Hepatocyte (in vitro differentiated cells): ENCODE measurements at regions not wholly inside any gene's neighbourhood (a gene's known extent, or its start where the extent isn't known, plus 50 kb on each side); places are given as distances from the start of the nearest gene placed in this dataset.

Experiments
- DNase-seq: peaks from one replicate; pipeline ENCODE4 v3.0.0-alpha.2; 2016; ENCODE audit warnings: low spot score
- H2AFZ ChIP-seq: fragments of 200-600 bp; sonication (generic); 2 replicates; pipeline ENCODE4 v1.6.0; 2016; ENCODE audit warnings: antibody characterized with exemption, mild to moderate bottlenecking
- H3K27ac ChIP-seq: fragments of 200-600 bp; sonication (generic); 2 replicates; pipeline ENCODE4 v1.5.1; 2016; ENCODE audit warnings: mild to moderate bottlenecking
- H3K27me3 ChIP-seq: fragments of 200-600 bp; sonication (generic); 2 replicates; pipeline ENCODE4 v1.6.1; 2016
- H3K36me3 ChIP-seq: fragments of 200-600 bp; sonication (generic); replicated peaks from 2 replicates; pipeline ENCODE4 v1.5.1; 2016; ENCODE audit warnings: low read depth; ENCODE audit not compliant: insufficient read depth
- H3K4me1 ChIP-seq: fragments of 200-600 bp; sonication (generic); 2 replicates; pipeline ENCODE4 v1.5.1; 2016; ENCODE audit warnings: mild to moderate bottlenecking, moderate library complexity; ENCODE audit not compliant: insufficient read depth
- H3K4me2 ChIP-seq: fragments of 200-600 bp; sonication (generic); 2 replicates; pipeline ENCODE4 v1.6.0; 2016
- H3K4me3 ChIP-seq: fragments of 200-600 bp; sonication (generic); 2 replicates; pipeline ENCODE4 v1.5.1; 2016; ENCODE audit warnings: mild to moderate bottlenecking
- H3K79me2 ChIP-seq: fragments of 200-600 bp; sonication (generic); 2 replicates; pipeline ENCODE4 v1.6.0; 2017; ENCODE audit warnings: mild to moderate bottlenecking
- H3K9me2 ChIP-seq: fragments of 200-600 bp; sonication (generic); replicated peaks from 2 replicates; pipeline ENCODE4 v1.6.0; 2017; ENCODE audit warnings: mild to moderate bottlenecking; ENCODE audit not compliant: insufficient read depth
- H3K9me3 ChIP-seq: fragments of 200-600 bp; sonication (generic); 2 replicates; pipeline ENCODE4 v1.5.1; 2016; ENCODE audit warnings: low read depth, mild to moderate bottlenecking
- H4K20me1 ChIP-seq: fragments of 200-600 bp; sonication (generic); 2 replicates; pipeline ENCODE4 v1.6.0; 2016; ENCODE audit warnings: mild to moderate bottlenecking; ENCODE audit not compliant: insufficient read depth, poor library complexity, severe bottlenecking
- CTCF ChIP-seq: fragments of 200-600 bp; sonication (generic); IDR thresholded peaks from 2 replicates; pipeline ENCODE4 v1.5.1; 2016; ENCODE audit warnings: antibody characterized with exemption, mild to moderate bottlenecking; ENCODE audit not compliant: poor library complexity
- EZH2 ChIP-seq: fragments of 200-600 bp; sonication (generic); IDR thresholded peaks from 2 replicates; pipeline ENCODE4 v1.6.1; 2016; ENCODE audit warnings: antibody characterized with exemption, mild to moderate bottlenecking, borderline replicate concordance
- EZH2phosphoT487 ChIP-seq: fragments of 200-600 bp; sonication (generic); IDR thresholded peaks from one replicate; pipeline ENCODE4 v1.6.1; 2018; ENCODE audit warnings: antibody characterized with exemption, mild to moderate bottlenecking, low read depth, moderate library complexity; ENCODE audit not compliant: unreplicated experiment, severe bottlenecking
- WGBS: methylation state at CpG from one replicate; pipeline ENCODE4 v1.1.6; 2016; ENCODE audit warnings: low lambda C conversion rate; ENCODE audit errors: missing lambda C conversion rate; 5-methylcytosine and 5-hydroxymethylcytosine counted together

GRCh38 chr2:59196491-59196890, 955.4 kb upstream of the FANCL start:
- no peak for TF ChIP-seq EZH2phosphoT487
- Histone ChIP-seq H3K27ac (no peak overlapping the region), H3K79me2 (no peaks in the 10 kb centered on the region), H3K36me3 (no peaks in the 10 kb centered on the region), H3K4me1 (no peaks in the 10 kb centered on the region), H4K20me1 (no peaks in the 10 kb centered on the region), H2AFZ (no peak overlapping the region), H3K4me2 (no peak overlapping the region), H3K27me3 (no peaks in the 10 kb centered on the region), H3K4me3 (no peak overlapping the region), H3K9me2 (no peaks in the 10 kb centered on the region), H3K9me3 (no peaks in the 10 kb centered on the region)
- WGBS, result 55% methylated on average over 1 of the region's 1 CpG
- DNase-seq, result no peak

GRCh38 chr2:59195851-59196250, 954.7 kb upstream of the FANCL start:
- H3K4me3 ChIP-seq, result no peak overlapping the region
- H3K27me3 ChIP-seq, result no peaks in the 10 kb centered on the region
- H3K79me2 ChIP-seq, result no peaks in the 10 kb centered on the region
- 88% methylated on average over 4 of the region's 4 CpGs for WGBS
- no peaks in the 10 kb centered on the region for H3K9me2 ChIP-seq
- no peak for DNase-seq
- H3K4me2 ChIP-seq, result no peak overlapping the region
- no peak for TF ChIP-seq CTCF
- no peaks in the 10 kb centered on the region for H3K4me1 ChIP-seq
- no peaks in the 10 kb centered on the region for H3K9me3 ChIP-seq
- no peaks in the 10 kb centered on the region for H4K20me1 ChIP-seq
- H3K27ac ChIP-seq, result no peak overlapping the region
- no peaks in the 10 kb centered on the region for H3K36me3 ChIP-seq
- H2AFZ ChIP-seq, result no peak overlapping the region

DNA sequence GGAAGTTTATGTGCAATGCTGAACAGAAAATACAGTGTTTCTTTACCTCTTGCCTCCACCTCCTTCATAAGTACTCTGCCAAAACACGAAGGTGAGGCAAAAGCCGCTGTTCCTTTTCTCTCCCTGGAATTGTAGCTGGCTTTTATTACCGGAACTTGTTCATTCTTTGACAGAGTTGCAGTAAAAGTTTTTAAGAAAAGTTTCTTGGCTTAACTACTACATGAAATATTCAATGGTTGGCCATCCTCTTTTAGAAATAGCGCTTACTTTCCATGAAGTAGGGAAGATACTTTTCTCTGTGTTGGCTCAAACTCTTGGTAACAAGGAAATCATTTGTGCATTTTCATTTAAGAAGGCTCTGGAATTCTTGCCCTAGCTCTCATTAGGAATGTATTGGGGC, 950.7 kb upstream of the FANCL start:
- WGBS, result 85% methylated on average over 4 of the region's 4 CpGs

DNA sequence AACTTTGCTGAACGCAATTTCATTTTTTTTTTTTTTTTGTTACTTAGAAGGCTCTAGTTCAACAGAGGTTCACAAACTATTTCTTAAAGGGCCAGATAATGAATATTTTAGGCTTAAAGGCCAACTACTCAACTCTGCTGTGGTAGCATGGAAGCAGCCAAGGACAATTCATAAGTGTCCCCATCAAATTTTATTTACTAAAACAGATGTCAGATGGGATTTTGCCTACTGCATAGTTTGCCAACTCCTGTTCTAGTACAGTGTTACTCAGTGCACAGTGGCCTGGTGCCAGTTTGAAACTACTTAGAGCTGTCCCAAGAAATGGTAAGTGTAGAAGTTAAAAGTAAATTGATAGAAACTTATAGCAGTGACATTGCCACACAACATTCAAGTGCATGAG, 949.4 kb upstream of the FANCL start:
- H3K79me2 ChIP-seq, result no peaks in the 10 kb centered on the region
- no peak overlapping the region for H2AFZ ChIP-seq
- no peak for DNase-seq
- H3K4me1 ChIP-seq, result no peaks in the 10 kb centered on the region
- no peak overlapping the region for H3K4me3 ChIP-seq
- H3K9me2 ChIP-seq, result no peaks in the 10 kb centered on the region
- no peaks in the 10 kb centered on the region for H4K20me1 ChIP-seq
- no peaks in the 10 kb centered on the region for H3K36me3 ChIP-seq
- no peak for TF ChIP-seq EZH2phosphoT487
- no peak for TF ChIP-seq CTCF
- TF ChIP-seq EZH2, result no peak
- H3K4me2 ChIP-seq, result no peak overlapping the region
- H3K27ac ChIP-seq, result peak overlapping the region; percentile 61
- H3K27me3 ChIP-seq, result no peaks in the 10 kb centered on the region
- no peaks in the 10 kb centered on the region for H3K9me3 ChIP-seq
- 76% methylated on average over 1 of the region's 1 CpG for WGBS

More for the DNA sequence above, 950.7 kb upstream of the FANCL start:
- no peak overlapping the region for H3K4me3 ChIP-seq
- no peaks in the 10 kb centered on the region for H3K36me3 ChIP-seq
- no peak overlapping the region for H2AFZ ChIP-seq
- no peaks in the 10 kb centered on the region for H3K9me2 ChIP-seq
- DNase-seq, result no peak
- no peaks in the 10 kb centered on the region for H3K27me3 ChIP-seq
- H3K4me2 ChIP-seq, result no peak overlapping the region
- no peaks in the 10 kb centered on the region for H3K9me3 ChIP-seq
- no peaks in the 10 kb centered on the region for H3K4me1 ChIP-seq
- TF ChIP-seq EZH2phosphoT487 (no peak), EZH2 (no peak), CTCF (no peak)
- H4K20me1 ChIP-seq, result no peaks in the 10 kb centered on the region
- no peak overlapping the region for H3K27ac ChIP-seq
- no peaks in the 10 kb centered on the region for H3K79me2 ChIP-seq
